ENCODE measurements at regions not wholly inside any gene's neighbourhood (a gene's known extent, or its start where the extent isn't known, plus 50 kb on each side); places are given as distances from the start of the nearest gene placed in this dataset.

- TF ChIP-seq POLR2A (IDR thresholded peaks at IDR 0.05; ENCODE audit: borderline replicate concordance, extremely low read depth, insufficient read depth, insufficient read length) (no peak), REST (IDR thresholded peaks at IDR 0.05; ENCODE audit: low read depth) (no peak), CTCF (IDR thresholded peaks at IDR 0.05 in 2 of 3, conservative IDR thresholded peaks at IDR 0.05 in 1 of 3; ENCODE audit: borderline replicate concordance in 1 of 3, insufficient read depth in 1 of 3, low read depth in 2 of 3, low read length in 2 of 3) (no peak), POLR2AphosphoS5 (IDR thresholded peaks at IDR 0.05; ENCODE audit: low read depth, low read length) (no peak), SIN3A (IDR thresholded peaks at IDR 0.05; ENCODE audit: low read depth) (no peak), EZH2 (IDR thresholded peaks at IDR 0.05) (no peak), ZFX (IDR thresholded peaks at IDR 0.05) (no peak), MAX (IDR thresholded peaks at IDR 0.05) (no peak), SP1 (IDR thresholded peaks at IDR 0.05; ENCODE audit: low read depth) (no peak), ATF3 (IDR thresholded peaks at IDR 0.05) (no peak), RAD21 (IDR thresholded peaks at IDR 0.05; ENCODE audit: low read depth) (no peak), TCF7L2 (IDR thresholded peaks at IDR 0.05; ENCODE audit: borderline replicate concordance, extremely low read depth, insufficient read depth, insufficient read length) (no peak), JUND (IDR thresholded peaks at IDR 0.05) (no peak)
Measured at GRCh38 chr20:41702647-41703046, 84.5 kb upstream of the CHD6 start.
